ENCODE measurements at regions not wholly inside any gene's neighbourhood (a gene's known extent, or its start where the extent isn't known, plus 50 kb on each side); places are given as distances from the start of the nearest gene placed in this dataset.

DNA sequence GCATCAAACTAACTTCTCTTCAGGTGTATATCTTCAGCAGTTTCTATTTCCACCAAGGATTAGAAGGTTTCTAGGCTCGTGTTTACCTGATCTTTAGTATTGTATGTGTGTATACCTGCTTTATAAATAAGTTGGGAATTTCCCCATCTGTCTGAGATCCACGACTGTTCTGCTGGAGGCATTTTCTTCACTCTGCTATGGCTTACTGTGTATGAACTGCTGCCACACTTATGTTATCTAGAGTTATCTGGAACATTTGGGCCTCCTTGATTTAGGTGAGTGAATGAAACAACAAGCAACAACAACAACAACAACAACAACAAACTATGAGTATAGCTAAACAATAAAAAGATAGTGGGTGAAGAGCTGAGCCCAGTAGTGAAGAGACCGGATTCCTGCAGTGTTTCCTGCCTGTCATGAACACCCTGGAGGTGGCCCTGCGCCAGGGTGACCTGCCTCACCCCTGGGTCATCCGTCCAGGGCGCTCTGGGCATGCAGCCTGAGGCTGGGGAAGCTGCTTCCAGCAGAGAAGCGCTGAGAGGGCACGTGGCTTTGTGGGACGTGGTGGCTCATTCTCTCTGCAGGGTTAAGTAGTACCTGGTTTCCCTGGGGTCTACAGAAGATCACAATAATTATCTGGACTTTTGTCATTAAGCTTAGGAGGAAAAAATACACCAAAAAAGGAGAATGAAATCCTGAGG lies 56.1 kb upstream of the GATA6 start:
- FAIRE-seq (no peak), DNase-seq (ENCODE audit: insufficient read length, low spot score) (peak; percentile 5)
- no peak for TF ChIP-seq POLR2A (IDR thresholded peaks at IDR 0.05; ENCODE audit: low read depth, low read length)

DNA sequence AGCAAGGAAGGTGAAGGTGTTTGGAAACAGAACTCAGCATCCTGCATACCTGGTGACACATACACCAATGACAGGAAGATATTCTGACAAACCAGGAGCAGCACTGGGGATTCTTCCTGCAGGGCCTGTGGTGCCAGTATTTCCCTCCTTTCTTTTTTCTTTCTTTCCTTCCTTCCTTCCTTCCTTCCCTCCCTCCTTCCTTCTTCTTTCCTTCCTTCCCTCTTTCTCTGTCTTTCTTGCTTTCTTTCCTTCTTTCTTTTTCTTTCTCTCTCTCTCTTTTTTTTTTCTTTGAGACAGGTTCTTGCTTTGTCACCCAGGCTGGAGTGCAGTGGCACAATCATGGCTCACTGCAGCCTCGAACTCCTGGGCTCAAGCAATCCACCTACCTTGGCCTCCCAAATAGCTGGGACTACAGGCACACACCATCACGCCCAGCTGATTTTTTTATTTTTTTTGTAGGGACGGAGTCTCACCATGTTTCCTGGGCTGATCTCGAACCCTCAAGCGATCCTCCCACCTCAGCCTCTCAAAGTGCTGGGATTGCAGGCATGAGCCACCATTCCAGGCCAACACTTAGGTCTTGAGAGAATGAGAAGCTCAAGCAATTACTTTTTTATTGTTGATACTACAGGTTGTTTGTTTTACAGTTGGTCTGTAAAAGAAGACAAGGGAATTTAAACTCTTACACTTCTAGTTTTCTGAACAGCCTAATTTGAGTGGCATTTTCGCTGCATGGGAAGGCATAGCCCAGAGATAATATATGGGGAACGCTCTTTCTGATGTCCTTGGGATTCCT lies 54.7 kb upstream of the GATA6 start:
- TF ChIP-seq POLR2A (IDR thresholded peaks at IDR 0.05; ENCODE audit: low read depth, low read length), result no peak
- DNase-seq (ENCODE audit: insufficient read length, low spot score) (no peak), FAIRE-seq (no peak)

- DNase-seq (ENCODE audit: insufficient read length, low spot score) (no peak), FAIRE-seq (no peak)
- no peak for TF ChIP-seq POLR2A (IDR thresholded peaks at IDR 0.05; ENCODE audit: low read depth, low read length)
These were observed 53.8 kb upstream of the GATA6 start for GRCh38 chr18:22115573-22115972.
